ENCODE measurements at regions not wholly inside any gene's neighbourhood (a gene's known extent, or its start where the extent isn't known, plus 50 kb on each side); places are given as distances from the start of the nearest gene placed in this dataset.

- Histone ChIP-seq H3K27ac (no peak overlapping the region), H3K9me3 (no peaks in the 10 kb centered on the region), H3K27me3 (no peaks in the 10 kb centered on the region), H3K4me3 (no peak overlapping the region), H3K4me1 (no peaks in the 10 kb centered on the region), H3K36me3 (no peaks in the 10 kb centered on the region)
- no peak for DNase-seq
- intact Hi-C loops (cut with DNase I; ENCODE audit: low total_unique reads), result no loop called here
- no peak for TF ChIP-seq POLR2A (IDR thresholded peaks at IDR 0.05)
Observed at GRCh38 chr13:99867535-99868257, 103.9 kb downstream of the ZIC5 start.

GRCh38 chr13:99866781-99867180, 104.8 kb downstream of the ZIC5 start:
- H3K9me3 ChIP-seq, result no peaks in the 10 kb centered on the region
- TF ChIP-seq POLR2A (IDR thresholded peaks at IDR 0.05), result no peak
- TF ChIP-seq, protein P1, sequence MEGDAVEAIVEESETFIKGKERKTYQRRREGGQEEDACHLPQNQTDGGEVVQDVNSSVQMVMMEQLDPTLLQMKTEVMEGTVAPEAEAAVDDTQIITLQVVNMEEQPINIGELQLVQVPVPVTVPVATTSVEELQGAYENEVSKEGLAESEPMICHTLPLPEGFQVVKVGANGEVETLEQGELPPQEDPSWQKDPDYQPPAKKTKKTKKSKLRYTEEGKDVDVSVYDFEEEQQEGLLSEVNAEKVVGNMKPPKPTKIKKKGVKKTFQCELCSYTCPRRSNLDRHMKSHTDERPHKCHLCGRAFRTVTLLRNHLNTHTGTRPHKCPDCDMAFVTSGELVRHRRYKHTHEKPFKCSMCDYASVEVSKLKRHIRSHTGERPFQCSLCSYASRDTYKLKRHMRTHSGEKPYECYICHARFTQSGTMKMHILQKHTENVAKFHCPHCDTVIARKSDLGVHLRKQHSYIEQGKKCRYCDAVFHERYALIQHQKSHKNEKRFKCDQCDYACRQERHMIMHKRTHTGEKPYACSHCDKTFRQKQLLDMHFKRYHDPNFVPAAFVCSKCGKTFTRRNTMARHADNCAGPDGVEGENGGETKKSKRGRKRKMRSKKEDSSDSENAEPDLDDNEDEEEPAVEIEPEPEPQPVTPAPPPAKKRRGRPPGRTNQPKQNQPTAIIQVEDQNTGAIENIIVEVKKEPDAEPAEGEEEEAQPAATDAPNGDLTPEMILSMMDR (IDR thresholded peaks at IDR 0.05), result no peak
- no peak overlapping the region for H3K4me3 ChIP-seq
- no peaks in the 10 kb centered on the region for H3K36me3 ChIP-seq
- no peak overlapping the region for H3K27ac ChIP-seq
- no peaks in the 10 kb centered on the region for H3K4me1 ChIP-seq
- no peak for DNase-seq
- intact Hi-C loops (cut with DNase I; ENCODE audit: low total_unique reads), result no loop called here
- H3K27me3 ChIP-seq, result no peaks in the 10 kb centered on the region

- Histone ChIP-seq H3K4me1 (no peaks in the 10 kb centered on the region), H3K27me3 (no peaks in the 10 kb centered on the region), H3K4me3 (no peak overlapping the region), H3K36me3 (no peaks in the 10 kb centered on the region), H3K9me3 (no peaks in the 10 kb centered on the region), H3K27ac (no peak overlapping the region)
- DNase-seq, result no peak
- intact Hi-C loops (cut with DNase I; ENCODE audit: low total_unique reads), result no loop called here
- TF ChIP-seq POLR2A (IDR thresholded peaks at IDR 0.05), result no peak
- TF ChIP-seq, protein P1 (IDR thresholded peaks at IDR 0.05), result no peak
Observed at GRCh38 chr13:99865420-99865930, 106.1 kb downstream of the ZIC5 start.

DNA sequence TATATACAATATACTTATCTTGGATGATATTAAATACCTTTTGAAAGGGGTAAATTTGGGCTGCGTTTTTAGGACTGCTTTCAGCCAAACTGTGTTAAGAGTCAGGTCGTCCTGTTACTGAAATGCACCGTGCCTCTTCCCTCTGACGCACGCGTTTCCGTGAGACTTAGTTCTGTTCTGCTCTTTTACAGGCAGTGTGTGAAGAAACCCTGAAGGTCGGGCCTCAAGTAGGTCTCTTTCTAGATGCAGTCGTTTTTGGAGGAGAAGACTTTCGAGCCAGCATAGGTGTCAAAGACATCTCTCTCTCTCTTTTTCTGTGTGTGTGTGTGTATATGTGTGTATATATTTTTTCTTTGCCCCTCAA, 107.0 kb downstream of the ZIC5 start:
- Histone ChIP-seq H3K9me3 (no peaks in the 10 kb centered on the region), H3K4me3 (no peak overlapping the region), H3K36me3 (no peaks in the 10 kb centered on the region), H3K4me1 (no peaks in the 10 kb centered on the region), H3K27ac (no peak overlapping the region), H3K27me3 (no peaks in the 10 kb centered on the region)
- TF ChIP-seq POLR2A (IDR thresholded peaks at IDR 0.05), result no peak
- TF ChIP-seq, protein P1 (IDR thresholded peaks at IDR 0.05), result no peak
- DNase-seq, result no peak
- intact Hi-C loops (cut with DNase I; ENCODE audit: low total_unique reads), result no loop called here

DNA sequence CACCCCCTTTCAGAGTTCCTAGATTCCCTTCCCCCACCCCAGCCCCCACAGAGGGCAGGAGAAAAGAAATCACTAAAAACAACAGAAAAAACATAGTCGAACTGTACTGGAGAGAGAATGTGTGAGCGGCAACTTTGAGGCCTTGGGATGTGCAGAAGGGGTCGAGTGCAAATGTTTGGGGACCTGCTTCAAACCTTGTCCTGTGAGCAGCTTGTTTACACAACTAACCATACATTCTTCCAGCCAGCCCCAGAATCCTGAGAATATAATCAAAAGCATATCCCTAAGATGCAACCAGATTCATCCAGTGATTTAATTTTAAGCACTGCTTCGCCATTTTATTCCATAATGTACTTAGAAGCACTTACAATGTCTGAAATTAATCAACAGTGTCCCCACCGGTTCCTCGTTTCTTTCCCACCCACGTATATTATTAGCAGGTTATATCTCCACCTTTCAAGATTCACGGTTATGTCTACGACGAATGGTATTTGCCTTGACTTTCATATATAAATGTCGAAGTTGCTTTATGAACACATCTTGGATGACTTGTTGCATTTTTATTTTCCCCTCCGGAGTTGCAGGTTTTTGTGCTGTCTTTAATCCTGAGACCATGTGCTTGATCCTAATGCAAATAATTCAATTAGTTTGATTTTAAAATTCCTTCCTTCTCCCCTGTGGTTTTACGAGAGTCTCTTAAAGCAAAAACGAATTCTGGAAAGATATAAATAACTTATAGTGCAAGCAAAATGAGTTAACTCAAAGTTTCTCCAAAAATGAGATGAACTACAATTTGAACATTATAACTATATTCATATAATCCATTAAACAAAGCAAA, 107.6 kb downstream of the ZIC5 start:
- Histone ChIP-seq H3K4me3 (no peak overlapping the region), H3K4me1 (no peaks in the 10 kb centered on the region), H3K36me3 (no peaks in the 10 kb centered on the region), H3K27me3 (no peaks in the 10 kb centered on the region), H3K9me3 (no peaks in the 10 kb centered on the region), H3K27ac (no peak overlapping the region)
- TF ChIP-seq, protein P1 (IDR thresholded peaks at IDR 0.05), result no peak
- no peak for TF ChIP-seq POLR2A (IDR thresholded peaks at IDR 0.05)
- intact Hi-C loops (cut with DNase I; ENCODE audit: low total_unique reads), result no loop called here
- DNase-seq, result no peak

All from uterus (tissue), 3 donors.